Left hindlimb (tissue), 1 donor: ENCODE measurements at regions not wholly inside any gene's neighbourhood (a gene's known extent, or its start where the extent isn't known, plus 50 kb on each side); places are given as distances from the start of the nearest gene placed in this dataset.

Source experiments
- DNase-seq: peaks from one replicate; pipeline ENCODE4 v3.0.0-alpha.2; 2018

DNA sequence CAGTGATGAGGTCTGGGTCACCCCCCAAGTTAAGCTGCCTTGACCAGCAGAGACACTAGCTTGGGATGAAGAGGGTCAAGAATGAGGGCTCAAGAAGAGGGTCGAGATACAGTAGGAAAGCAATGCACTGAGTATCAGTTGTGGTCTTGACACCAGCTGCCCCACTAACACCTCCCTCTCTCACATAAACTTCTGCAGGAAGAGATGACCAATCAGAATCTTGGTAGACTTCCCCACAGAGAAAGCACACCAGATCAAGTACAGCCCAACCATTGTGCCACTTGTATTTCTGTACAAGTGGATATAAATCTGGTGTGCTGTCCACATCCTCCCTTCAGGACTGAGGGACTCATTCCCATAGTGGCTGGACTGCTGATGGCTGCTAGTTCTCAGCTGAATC lies 101.2 kb upstream of the ELL2 start:
- DNase-seq = no peak

- no peak for DNase-seq
Measured at GRCh38 chr5:96058084-96058483, 96.4 kb upstream of the ELL2 start.

DNA sequence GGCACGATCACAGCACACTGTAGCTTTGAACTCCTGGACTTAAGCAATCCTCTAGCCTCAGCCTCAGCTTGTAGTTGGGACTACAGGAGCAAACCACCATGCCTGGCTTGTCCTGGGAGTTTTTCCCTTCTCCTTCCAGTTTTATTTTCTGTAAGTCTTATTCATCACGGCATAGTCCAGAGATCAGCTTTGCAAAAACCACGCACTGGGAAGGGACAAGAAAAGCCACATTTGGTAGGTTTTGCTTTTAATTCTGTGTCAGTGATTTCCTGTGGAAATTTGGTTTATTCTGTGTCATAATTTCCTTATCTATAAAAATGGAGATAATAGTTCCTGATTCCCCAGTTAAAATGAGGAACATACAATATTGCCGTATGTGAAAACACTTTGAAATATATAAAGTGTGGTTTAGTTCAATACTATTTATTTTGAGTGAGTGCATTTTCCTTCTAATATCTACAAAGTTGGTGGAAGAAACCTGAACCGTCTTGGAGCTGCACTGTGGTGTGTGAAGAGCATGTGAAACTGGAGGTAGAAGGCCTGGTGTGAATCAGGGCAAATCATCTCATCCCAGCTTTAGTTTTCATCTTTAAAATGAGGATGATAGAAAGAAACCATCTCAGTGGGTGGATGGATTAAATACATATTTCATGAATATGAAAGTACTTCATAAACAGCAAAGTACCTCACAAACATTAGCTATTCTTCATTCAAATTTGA lies 92.8 kb upstream of the ELL2 start:
- DNase-seq = no peak

DNA sequence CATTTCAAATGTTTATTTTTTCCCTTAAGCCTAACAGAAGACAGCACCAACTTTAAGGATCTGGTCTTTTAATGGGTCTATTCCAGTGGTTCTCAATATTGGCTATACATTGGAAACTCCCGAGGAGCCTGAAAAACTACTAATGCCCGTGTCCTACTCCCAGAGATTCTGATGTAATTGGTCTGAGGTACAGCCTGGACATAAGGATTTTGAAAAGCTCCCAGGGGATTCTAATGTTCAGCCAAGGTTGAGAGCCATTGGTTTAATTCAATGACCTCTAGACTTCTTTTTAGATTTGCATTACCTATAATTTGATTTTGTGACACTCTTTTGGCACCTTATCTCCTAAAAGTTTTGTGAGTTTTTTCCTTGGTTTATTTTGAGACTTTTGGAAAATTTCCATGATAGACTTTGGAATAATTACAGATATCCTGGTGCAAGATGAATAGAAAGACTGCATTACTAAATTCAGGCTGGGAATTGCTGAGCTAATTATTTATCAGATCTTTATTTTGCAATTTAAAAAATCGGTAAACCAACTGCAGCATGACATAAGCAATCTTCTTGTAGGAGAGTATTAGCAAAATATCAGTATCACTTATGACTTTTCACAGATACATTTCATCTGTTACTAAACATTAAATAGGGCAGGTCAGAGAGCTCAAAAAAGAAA lies 91.5 kb upstream of the ELL2 start:
- no peak for DNase-seq

GRCh38 chr5:96052374-96052773 lies 90.7 kb upstream of the ELL2 start:
- DNase-seq = no peak

GRCh38 chr5:96051401-96051830 lies 89.8 kb upstream of the ELL2 start:
- DNase-seq = no peak

- DNase-seq = no peak
Measured at GRCh38 chr5:96050273-96050880, 88.7 kb upstream of the ELL2 start.

GRCh38 chr5:96049398-96050272 lies 88.0 kb upstream of the ELL2 start:
- no peak for DNase-seq

DNA sequence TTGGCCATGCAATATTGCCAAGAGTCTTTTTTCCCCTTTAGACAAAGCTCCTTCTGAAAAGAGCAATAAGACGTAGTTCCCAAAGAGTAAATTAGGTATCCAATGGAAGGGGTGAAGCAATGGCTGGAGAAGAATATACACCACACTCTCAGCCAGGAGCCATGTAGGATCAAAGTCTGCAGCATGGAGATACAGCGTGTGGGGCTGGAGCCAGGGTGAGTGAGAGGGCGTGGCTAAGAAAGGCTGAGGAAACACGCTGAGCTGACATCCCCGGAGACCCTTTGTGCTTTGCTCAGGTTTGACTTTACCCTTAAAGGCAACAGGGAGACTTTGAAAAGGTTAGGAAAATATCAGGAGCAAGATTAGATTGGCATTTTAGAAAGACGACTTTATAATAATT lies 87.1 kb upstream of the ELL2 start:
- no peak for DNase-seq

GRCh38 chr5:96045888-96046287 lies 84.2 kb upstream of the ELL2 start:
- DNase-seq = no peak

GRCh38 chr5:96043446-96043845 lies 81.8 kb upstream of the ELL2 start:
- no peak for DNase-seq

- DNase-seq = no peak
Measured at GRCh38 chr5:96037128-96037527, 75.5 kb upstream of the ELL2 start.

GRCh38 chr5:96036301-96036700 lies 74.7 kb upstream of the ELL2 start:
- no peak for DNase-seq

- DNase-seq = no peak
Measured at GRCh38 chr5:96035796-96036195, 74.1 kb upstream of the ELL2 start.

GRCh38 chr5:96033116-96033515 lies 71.5 kb upstream of the ELL2 start:
- no peak for DNase-seq

DNA sequence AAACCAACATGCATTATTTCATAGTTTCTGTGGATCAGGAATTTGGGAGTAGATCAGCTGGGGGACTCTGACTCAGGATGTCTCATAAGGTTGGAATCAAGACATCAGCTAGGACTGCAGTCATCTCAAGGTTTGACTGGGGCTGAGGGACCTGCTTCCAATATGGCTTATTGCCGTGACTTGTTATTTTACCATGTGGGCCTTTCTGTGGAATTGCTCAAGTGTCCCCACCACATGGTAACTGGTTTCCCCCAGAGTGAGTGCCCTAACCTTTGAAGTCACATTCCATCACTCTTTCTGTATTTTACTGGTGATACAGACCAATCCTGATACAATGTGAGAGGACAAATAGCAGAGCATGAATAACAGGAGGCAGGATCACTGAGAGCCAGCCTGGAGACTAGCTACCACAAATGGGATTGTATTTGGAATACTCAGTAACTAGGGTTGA lies 70.2 kb upstream of the ELL2 start:
- no peak for DNase-seq

DNA sequence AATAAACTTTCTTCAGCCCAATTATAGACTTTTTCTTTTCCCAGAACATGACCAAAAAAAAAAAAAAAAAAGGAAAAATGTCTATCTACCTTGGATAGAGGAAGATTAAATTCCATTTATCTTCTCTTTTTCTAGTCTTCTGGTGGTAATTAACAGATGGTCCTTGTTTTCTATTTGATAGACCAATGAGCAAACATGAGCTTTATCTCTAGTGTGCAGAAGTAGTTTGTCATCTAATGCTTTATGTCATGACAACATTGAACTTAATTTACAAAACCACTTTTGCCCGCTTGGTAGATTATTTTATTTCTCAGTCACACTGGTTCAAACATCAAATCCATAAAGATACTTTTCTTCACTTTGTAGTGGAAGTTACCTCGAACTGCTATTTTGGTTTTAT lies 69.5 kb upstream of the ELL2 start:
- DNase-seq = no peak

GRCh38 chr5:96026406-96027041 lies 64.9 kb upstream of the ELL2 start:
- DNase-seq = no peak

DNA sequence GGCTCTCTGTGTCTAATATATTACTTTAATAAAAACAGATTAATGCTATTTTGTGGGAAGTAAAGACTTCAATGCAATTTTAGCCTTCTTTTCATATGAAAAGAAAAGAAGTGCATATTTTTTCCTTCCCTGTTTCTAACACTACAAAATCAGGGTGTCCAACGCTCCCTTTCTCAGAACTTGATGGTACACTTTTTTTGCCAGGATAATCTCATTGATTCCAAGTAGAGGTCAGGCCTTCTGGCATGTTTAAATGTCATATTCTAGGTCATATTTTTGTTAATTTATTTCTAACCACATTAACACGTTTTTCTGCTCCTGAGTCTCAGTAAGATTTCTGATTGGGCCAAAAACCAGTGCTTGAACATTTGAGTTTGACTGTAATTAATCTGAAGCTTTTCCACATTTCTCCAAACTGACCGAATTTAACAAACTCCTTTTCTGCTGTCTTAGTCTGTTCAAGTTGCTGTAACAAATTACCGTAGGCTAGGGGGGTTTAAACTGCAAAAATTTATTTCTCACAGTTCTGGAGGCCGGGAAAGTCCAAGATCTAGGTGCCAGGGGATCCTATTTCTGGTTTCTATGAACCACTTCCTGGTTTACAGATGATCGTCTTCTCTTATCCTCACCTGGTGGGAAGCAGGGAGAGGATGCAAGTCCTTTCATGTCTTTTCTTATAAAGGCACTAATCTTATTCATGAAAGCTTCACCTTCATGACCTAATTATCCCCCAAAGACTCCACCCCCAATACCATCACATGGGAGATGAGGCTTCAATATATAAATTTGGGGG lies 63.2 kb upstream of the ELL2 start:
- DNase-seq = no peak

- DNase-seq = no peak
Measured at GRCh38 chr5:96023518-96023917, 61.9 kb upstream of the ELL2 start.

DNA sequence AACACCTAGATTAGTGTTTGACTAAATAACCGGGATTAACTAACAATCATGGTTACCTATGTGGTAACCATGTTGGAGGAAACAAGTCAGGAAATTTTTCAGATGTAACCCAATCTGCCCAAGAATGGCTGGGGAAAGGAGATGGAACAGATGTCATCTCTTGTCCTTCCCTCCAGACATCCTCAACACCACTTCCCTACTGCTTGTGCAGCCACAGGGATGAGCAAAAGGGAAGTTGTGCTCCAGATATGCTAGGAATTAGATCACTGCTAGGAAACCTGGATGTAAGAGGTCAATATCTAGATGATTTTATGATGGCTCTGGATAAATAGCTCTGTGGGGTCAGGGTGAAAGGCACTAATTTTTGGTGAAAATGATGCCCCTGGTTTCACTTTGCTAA lies 61.3 kb upstream of the ELL2 start:
- no peak for DNase-seq

DNA sequence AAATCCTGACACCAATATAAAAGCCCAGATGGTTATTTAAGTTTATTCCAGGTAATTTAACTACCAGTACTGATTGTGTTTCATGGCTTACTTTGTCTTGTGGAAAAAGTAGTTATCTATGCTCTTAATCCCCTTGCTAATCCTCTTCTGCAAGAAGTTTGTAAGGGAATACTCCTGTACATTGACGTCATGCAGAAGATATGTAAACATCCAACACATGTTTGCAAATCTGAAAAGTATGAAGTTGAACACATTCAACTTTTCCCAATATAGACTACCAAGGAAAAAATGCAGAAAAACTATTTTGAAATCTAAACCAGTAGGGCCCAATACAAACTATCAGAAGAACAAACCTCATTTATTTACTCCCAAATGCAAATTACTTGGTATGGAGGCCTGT lies 56.3 kb upstream of the ELL2 start:
- DNase-seq = no peak
